ENCODE measurements at regions not wholly inside any gene's neighbourhood (a gene's known extent, or its start where the extent isn't known, plus 50 kb on each side); places are given as distances from the start of the nearest gene placed in this dataset.

GRCh38 chr12:126518596-126519200 lies 1453.5 kb downstream of the AACS start:
- TF ChIP-seq CTCF (IDR thresholded peaks at IDR 0.05; ENCODE audit: borderline replicate concordance, control extremely low read depth, extremely low read depth, insufficient read depth, missing control alignments) = no peak
- no peak for DNase-seq (ENCODE audit: low spot score)
- in situ Hi-C loops (cut with MboI; ENCODE audit: low sequenced_read_pairs, unreplicated experiment) = no loop called here

- DNase-seq (ENCODE audit: low spot score) = no peak
- no peak for TF ChIP-seq CTCF (IDR thresholded peaks at IDR 0.05; ENCODE audit: borderline replicate concordance, control extremely low read depth, extremely low read depth, insufficient read depth, missing control alignments)
- in situ Hi-C loops (cut with MboI; ENCODE audit: low sequenced_read_pairs, unreplicated experiment) = no loop called here
Observed at GRCh38 chr12:126519833-126520232, 1454.6 kb downstream of the AACS start.

GRCh38 chr12:126523891-126524290 lies 1458.7 kb downstream of the AACS start:
- DNase-seq (ENCODE audit: low spot score) = no peak
- in situ Hi-C loops (cut with MboI; ENCODE audit: low sequenced_read_pairs, unreplicated experiment) = no loop called here
- TF ChIP-seq CTCF (IDR thresholded peaks at IDR 0.05; ENCODE audit: borderline replicate concordance, control extremely low read depth, extremely low read depth, insufficient read depth, missing control alignments) = no peak

- no peak for DNase-seq (ENCODE audit: low spot score)
- TF ChIP-seq CTCF (IDR thresholded peaks at IDR 0.05; ENCODE audit: borderline replicate concordance, control extremely low read depth, extremely low read depth, insufficient read depth, missing control alignments) = no peak
- in situ Hi-C loops (cut with MboI; ENCODE audit: low sequenced_read_pairs, unreplicated experiment) = no loop called here
Observed at GRCh38 chr12:126534495-126534894, 1469.3 kb downstream of the AACS start.

GRCh38 chr12:126534942-126535341 lies 1469.7 kb downstream of the AACS start:
- in situ Hi-C loops (cut with MboI; ENCODE audit: low sequenced_read_pairs, unreplicated experiment) = no loop called here
- TF ChIP-seq CTCF (IDR thresholded peaks at IDR 0.05; ENCODE audit: borderline replicate concordance, control extremely low read depth, extremely low read depth, insufficient read depth, missing control alignments) = no peak

GRCh38 chr12:126535971-126536370 lies 1470.7 kb downstream of the AACS start:
- in situ Hi-C loops (cut with MboI; ENCODE audit: low sequenced_read_pairs, unreplicated experiment) = no loop called here
- TF ChIP-seq CTCF (IDR thresholded peaks at IDR 0.05; ENCODE audit: borderline replicate concordance, control extremely low read depth, extremely low read depth, insufficient read depth, missing control alignments) = no peak
- no peak for DNase-seq (ENCODE audit: low spot score)

More at GRCh38 chr12:126534942-126535341, 1469.7 kb downstream of the AACS start:
- no peak for DNase-seq (ENCODE audit: low spot score)

Data from GM13976 (cell line).